AG08395 (cell line): ENCODE measurements at regions not wholly inside any gene's neighbourhood (a gene's known extent, or its start where the extent isn't known, plus 50 kb on each side); places are given as distances from the start of the nearest gene placed in this dataset.
"Not testable (repeated sequence)": the region's sequence is repeated elsewhere in the genome, so short reads cannot be mapped to it uniquely, and the experiment has no call there.

Experiments
- DNase-seq: peaks from one replicate; pipeline ENCODE4 v3.0.0; 2012; ENCODE audit warnings: mixed read lengths, low spot score

DNA sequence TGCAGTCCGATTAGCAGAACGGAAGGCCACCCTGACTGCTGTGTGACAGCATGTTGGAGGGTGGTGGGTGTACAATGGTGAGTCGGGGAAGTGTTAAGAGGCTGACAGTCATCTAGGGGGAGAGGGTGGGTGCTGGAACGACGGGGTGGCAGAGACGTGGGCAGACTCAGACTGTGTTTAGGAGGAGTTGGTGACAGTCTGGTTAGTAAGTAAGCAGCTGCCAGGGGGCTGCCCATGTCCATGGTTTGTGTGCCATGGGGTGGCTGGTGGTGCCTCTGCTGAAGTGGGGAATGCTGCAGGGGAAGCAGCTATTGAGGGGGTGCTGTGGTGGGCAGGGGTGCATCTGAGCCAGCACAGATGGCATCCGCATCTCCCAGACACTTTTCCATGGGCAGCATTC is 51.3 kb upstream of the BOD1 start:
- no peak for DNase-seq

DNA sequence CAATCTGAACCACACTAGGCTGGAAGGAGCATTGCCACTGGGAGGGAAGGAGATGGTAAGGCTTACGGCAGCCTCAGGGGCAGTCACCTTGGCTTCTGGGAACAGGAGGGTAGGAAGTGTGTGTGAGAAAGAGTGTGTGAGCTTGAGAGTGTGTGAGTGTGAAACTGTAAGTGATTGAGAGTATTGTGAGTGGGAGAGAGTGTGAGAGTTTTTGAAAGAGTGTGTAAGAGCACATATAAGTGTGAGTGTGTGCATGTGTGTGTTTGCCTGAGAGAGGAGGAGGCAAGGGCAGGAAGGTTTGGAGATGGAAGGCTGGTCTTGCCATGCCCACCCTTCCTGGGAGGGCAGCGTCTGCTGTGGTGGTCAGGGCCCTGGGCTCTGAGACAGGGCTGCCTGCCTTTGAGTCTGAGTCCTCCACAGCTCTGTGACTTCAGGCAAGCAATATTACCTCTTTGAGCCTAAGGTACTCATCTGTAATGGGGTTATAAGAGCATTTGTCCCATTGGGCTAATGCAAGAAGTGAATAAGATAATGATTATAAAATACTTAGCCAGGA is 51.9 kb upstream of the BOD1 start:
- DNase-seq = no peak

DNA sequence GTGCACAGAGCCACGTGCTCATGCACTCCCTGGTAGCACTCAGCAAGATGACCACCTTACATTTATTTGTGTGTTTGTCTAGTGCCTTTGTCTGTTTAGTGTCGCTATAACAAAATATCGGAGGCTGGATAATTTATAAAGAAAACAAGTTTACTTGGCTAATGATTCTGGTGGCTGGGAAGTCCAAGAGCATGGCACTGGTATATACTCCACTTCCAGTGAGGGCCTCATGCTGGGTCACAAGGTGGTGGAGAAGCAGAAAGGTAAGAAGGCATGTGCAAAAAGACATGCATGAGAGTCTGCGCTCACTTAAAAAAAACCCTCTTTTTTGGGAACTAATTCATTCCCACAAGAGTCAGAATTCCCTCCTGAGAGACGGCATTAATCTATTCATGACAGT is 52.5 kb upstream of the BOD1 start:
- DNase-seq = no peak

DNA sequence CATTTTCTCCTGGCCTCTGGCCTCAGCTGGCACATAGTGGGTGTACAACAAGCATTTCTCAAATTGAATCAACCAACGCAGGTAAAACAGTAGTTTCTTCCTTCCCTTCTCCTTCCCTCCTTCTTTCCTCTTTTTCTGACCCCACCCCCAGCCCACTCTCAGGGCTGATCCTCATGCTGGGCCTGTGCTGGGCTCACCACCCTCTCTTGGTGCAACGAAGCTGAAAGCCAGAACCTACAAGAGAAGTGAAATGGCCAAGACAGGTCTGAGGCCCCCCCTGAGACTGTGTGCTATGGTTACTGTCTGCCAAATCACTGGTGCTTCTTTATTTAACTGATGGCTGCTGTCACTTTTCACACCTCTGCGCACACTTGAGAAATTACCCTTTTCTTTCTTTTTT is 53.0 kb upstream of the BOD1 start:
- DNase-seq = no peak

DNA sequence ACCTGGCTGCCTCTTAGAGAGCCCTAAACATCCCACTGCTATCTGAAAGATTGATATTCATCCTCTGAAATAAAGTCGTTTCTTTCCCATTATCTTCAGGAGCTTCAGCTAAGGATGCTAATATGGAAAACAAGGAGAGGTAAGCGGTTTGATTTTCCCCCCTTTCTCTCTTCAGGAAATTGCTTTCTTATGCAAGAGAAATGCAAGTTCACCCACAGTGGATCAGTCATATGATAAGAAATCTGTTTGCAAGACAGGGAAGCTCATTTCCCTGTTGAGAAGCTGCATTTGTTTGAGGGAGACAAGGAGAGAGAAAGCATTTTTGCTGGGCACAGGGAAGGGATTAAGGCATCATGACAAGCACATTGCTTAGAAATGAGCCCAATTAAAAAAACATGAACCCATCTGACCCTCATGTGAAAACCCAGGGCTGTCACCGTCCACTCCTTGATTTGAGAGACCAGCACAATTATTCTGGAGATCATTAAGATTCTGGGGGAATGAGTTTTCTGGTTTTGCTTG is 53.7 kb upstream of the BOD1 start:
- DNase-seq = peak; percentile 37

DNA sequence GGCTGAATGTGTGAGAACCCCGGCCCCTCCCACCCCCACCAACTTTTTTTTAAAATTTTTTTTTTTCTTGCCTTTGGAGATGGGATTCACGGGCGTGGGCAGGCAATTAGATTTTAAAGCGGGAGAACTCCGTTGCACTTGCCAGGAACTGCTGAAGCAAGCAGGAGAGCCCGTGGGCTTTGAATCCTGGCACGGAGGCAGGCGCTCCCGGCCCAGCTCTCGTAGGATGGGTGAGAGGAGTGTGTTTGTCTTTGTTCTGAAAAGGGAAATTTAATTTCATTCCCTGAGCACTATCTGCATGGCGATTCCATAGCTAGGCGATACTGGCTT is 54.3 kb upstream of the BOD1 start:
- no peak for DNase-seq

DNA sequence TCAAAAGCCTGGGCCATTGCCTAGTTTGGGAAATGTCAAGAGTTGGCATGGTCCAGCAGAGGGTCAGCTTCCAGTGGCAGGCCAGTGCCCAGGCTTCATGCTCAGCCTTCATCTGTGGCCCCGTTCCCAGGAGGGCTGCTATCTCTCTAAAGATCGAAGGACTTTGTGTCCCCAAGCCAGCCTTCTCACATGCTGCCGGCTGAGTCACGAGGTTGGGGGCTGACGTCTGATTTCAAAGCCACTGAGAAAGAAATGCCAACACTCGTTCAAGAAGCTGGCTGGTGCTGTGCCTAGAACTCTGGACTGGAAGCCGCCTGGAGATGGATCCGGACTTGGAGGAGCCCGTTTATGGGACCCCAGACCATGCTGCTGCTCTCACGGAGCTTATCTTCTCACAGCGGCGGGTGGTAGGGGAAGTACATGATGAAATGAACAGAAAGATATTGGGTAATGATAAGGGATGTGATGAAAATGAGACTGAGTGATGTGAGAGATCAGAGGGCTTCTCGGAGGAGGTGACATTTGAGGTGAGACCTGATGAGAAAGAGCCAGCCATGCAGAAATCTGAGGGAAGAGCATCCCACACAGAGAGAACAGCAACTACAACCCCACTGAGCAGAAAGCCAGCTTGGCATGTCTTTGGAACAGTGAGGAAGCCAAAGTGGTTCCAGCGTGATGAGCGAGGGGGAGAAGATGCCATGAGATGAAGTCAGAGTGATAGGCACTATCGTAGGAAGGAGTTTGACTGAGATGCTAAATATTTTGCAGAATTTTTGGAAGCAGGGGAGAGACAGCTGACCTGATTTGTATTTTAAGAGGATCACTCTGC is 54.9 kb upstream of the BOD1 start:
- peak; percentile 20 for DNase-seq

DNA sequence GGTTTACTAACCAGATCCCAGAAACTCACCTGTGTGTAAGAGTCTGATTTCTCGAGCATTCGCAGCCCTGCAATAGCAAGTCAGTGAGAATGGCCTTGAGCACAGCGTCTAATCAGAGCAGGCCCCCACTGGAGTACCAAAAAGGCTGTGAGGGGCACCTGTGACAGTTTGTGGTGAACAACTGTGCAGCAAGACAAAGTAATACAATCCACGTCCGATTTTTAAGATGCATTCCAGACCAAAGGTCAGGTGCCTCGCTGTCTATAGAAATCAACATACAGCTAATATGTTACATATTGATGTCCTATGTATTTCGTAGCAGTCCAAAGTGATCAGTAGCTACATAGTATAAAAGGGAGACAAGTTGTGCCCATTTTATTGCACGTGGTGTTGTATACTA is 55.7 kb upstream of the BOD1 start:
- no peak for DNase-seq

DNA sequence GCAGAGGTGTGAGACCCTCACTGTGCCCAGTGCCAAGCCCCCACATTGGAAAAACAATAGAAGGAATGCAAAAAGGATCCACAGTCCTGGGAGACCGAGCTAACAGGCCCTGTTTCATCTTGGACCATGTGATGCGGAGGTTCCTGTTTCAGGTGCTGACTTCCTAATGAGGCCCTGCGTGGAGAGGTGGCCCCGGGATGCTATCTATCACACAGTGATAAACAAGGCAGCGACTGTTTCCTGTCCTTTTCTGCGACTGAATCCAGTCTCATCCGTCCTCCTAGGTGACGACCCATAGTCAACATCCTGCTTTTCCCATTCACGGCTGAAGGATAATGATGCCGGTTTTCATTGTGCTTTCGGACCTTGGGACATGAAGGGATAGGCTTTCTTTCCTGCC is 56.4 kb upstream of the BOD1 start:
- DNase-seq = no peak

DNA sequence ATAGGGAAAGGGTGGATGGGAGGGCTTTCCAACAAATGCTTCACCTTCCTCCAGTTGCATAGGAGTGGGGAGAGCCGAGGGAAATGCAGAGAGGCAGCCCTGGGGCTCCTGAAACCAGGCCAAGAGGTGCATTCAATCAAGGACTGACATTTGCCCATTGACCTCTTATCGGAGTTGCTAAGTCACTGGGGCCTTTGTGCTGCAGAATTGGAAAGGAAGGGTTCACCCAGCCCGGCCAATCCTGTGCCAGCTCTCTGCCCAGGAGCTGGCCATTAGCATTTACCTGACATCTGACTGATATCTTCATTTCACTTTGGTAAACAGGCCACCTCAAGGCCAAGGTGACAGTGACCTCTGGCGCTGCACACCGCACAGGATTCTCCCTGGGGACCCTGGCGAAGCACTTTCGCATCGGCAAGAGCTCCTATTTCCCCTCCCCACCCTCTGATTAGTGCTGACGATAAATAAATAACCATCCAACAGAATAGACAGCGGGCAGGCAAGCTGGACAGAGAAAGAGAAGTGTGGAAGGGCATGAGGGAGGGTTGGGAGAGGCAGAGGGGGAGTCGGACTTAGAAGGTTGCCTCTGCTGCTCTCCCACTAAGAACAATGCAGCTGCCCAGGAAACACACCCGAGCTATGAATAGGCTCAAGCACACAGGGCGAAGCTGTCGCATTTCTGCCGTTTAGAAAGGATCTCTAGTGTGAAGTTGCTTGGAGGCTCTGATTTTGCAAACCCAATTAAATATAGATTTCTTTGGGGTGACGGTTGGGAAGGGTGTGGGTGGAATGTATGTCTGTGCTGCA is 57.0 kb upstream of the BOD1 start:
- DNase-seq = no peak

DNA sequence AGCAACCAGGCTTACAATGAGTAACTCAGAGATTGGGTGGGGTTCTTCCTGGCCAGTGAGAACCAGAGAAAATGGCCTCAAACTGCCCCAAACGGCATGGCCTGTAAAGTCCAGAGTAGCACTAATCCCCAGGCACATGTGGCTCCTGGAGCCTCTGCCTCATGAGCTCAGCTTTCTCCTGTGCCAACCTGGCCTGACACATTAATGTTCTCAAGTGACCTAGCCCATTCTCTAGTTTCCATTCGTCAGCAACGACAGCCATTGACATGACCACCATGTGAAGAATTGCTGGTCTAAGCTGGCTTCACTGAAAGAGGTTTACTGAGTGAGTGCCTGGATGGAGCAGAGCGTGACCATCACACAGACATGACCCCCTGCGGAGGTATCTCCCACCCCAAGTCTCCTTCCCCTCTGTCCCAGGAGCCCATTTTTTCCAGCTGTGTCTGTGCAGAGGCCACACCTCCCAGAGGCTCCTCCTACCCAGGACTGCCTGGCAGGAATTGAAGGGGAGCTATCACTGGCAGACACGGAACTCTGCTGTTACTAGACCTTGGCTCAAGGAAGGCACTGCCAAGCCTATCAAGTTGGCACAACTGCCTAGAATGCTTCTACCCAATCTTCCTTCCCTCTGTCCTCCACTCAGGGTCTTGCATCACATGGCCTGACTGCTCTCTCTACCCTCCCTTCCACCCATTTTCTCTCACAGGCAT is 59.0 kb upstream of the BOD1 start:
- no peak for DNase-seq

DNA sequence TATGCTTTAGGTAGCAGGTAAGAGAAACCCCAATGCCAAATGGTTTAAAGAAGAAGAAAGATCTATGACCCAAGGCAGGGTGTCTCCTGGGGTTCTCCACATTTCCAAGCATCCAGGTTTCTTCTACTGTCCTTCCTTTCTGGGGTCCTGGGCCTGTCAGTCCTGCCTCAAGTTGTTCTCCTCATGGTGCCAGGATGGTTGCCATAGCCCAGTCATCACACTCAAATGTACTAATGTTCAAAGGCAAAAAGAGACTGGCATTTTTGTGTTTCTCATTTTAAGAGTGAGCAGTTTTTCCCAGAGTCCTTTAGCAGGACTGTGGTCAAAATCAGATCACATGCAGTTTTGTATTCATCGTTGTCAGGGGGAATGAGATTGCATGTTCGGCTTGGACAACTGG is 59.9 kb upstream of the BOD1 start:
- DNase-seq = no peak

DNA sequence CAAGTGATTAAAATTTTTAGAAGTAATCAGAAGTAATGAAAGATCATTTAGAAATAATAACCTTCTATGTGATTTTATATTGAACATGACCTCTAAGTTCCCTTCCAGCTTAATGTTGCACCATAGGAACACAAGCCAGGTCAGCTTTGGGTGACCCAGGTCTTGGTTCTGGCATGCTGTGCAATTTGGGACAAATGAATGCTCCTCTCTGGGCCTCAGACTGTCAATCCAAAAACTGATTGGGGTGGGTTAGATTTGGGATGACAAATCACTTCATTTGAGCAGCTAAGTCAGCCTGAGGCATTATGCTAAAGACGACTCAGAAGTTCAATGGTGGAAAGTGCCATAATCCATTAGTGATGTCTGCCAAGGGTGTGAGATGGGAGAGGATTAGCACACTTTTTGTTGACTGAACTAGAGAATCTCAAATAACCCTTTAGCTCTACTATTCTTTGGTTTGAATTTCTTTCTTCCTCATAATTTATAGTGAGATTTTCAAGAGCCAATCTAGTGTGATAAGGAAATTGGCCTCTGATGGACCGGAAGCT is 60.7 kb upstream of the BOD1 start:
- no peak for DNase-seq

DNA sequence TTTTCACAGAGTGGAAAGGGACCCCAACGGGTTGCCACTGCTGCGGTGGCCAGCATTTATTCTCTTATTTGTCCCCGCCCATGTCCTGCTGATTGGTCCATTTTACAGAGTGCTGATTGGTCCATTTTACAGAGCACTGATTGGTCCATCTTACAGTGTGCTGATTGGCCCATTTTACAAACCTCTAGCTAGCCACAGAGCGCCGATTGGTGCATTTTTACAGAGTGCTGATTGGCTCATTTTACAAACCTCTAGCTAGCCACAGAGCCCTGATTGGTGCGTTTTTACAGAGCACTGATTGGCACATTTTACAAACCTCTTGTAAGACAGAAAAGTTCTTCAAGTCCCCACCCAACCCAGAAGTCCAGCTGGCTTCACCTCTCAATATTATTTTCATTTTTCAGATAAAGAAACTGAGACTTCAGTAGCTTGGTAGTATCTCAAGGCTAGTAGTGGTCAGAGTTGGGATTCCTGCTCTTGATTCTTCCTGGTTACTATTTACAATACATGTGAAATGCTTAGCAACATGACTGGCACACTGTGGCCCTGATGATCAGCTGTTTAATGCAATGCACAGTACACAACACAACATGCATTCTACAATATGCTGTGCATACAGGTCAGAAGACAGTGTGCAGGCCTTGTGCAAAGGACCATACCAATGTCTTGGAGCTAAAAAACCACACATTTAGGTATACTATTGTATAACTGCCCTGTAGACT is 63.6 kb upstream of the BOD1 start:
- DNase-seq = no peak

DNA sequence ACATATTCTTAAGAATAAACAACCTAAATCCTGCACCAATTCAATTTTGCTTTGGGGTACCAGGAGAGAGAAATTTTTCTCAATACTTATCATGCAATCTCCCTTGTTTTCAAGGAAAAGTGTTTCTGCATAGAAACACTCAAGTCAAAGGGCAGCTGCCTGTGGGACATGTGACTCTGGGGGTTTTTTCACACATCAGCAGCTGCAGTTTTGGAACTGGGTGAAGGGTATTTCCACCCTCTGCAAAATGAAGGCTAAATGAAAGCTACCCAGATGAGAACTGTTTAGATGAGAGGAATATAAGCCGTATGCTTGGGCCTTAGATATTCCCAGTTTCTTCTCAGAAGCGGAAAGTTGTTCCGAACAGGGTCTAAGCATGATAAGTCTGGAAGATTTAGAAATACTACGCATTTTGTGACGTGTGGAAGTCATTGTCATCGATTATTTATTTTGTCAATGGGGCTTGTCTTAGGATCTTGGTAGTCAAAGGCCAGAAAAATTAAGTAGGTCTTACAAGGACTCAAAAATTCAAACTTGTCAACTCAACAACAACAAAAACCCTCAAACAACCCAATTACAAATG is 64.3 kb upstream of the BOD1 start:
- no peak for DNase-seq

DNA sequence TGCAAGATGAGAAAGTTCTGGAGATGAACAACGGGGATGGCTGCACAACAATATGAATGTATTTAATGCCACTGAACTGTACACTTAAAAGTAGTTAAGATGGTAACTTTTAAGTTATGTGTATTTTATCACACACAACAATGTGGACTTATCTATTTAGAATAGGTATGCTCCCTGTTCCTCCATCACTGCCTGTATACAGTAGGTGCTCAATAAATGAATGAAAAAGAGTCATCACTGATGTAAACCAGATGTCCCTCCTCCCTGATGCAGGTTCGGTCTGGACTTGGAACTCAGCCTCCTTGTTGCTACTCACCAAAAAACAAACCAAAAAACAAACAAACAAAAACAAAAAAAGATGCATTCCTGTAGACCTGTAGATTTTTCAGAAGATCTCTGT is 65.9 kb upstream of the BOD1 start:
- no peak for DNase-seq

DNA sequence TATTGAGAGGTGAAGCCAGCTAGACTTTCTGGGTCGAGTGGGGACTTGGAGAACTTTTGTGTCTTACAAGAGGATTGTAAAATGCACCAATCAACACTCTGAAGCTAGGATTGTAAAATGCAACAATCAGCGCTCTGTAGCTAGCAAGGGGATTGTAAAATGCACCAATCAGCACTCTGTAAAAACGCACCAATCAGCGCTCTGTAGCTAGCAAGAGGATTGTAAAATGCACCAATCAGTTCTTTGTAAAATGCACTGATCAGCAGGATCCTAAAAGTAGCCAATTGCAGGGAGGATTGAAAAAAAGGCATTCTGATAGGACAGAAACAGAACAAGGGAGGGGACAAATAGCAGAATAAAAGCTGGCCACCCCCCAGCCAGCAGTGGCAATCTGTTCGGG is 68.1 kb upstream of the BOD1 start:
- DNase-seq = not testable (repeated sequence)

DNA sequence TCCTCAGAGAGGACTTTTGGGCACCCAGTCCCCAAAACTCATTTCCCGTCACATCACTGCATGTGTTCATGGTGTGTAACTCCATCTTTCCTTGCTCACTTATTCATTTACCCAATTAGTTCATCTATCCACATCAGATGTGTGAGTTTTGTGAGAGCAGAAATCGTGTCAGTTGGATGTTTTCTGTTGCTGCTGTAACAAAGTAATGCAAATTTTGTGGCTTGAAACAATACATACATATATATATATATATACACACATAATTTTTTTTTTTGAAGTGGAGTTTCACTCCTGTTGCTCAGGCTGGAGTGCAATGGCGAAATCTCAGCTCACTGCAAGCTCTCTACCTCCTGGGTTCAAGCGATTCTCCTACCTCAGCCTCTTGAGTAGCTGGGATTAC is 70.5 kb upstream of the BOD1 start:
- DNase-seq = no peak

DNA sequence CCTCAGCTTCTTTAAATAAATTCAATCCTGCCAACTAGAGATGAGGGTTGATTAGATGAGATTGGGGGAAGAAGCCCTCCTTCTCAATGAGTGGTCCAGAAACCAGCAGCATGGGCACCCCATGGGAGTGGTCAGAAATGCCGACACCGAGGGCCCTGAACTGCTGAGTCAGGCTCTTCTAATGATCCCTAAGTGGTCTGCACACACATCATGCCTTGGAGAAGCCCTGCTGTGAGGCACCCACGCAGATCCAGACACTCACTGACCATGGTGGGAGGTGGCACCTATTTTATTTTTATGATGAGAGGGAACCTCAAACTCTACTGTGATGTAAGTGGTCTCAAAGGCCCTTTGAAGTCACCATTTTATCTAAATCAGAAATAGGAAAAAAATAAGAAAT is 72.3 kb upstream of the BOD1 start:
- no peak for DNase-seq

DNA sequence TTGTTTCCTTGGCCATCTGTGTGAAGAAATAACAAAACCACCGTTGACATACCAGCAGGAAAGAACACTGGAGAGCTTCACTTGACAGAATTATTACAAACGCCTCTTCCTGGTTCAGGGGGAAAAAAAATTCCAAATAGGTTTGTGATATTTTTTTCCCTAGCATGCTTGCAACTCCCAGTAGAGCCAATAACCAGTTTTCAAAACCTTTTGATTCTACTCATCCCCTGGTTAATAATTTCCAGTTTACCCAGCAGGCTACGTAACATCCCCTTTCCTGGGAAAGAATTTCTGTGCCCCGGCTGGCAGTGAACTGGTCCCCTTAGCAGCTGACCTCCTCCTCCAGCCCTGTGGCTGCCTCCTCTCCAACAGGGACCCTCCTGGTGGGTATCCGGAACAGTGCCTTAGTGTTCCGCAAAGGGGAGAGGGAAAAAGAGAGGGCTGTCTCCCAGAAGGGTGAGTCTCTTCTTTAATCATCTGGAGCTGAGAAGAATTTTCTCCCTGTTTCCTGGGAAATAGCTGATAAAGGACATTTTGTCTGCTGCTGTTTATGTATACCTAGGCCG is 72.8 kb upstream of the BOD1 start:
- DNase-seq = no peak
